Spleen (tissue), 7 donors: ENCODE measurements at regions not wholly inside any gene's neighbourhood (a gene's known extent, or its start where the extent isn't known, plus 50 kb on each side); places are given as distances from the start of the nearest gene placed in this dataset.

Source experiments
- POLR2A ChIP-seq, 3 donors: fragments of 450-650 bp; IDR thresholded peaks; one replicate each; pipeline ENCODE4 v1.5.1; 2017; ENCODE audit warnings: antibody characterized with exemption in 3 of 3, mild to moderate bottlenecking in 1 of 3
- TF ChIP-seq, protein P1 (sequence below), 11 experiments: fragments of 200-600 bp in 7 of 11; fragments of 450-650 bp in 4 of 11; sonication (generic) in 4 of 11; IDR thresholded peaks in 8 of 11; conservative IDR thresholded peaks in 3 of 11; 1 replicate in 7 of 11; 2 replicates in 4 of 11; pipeline versions ENCODE4 v1.4.0 to v1.8.0; 2016 to 2021; ENCODE audit warnings: antibody characterized with exemption in 11 of 11, inconsistent platforms in 4 of 11, mild to moderate bottlenecking in 1 of 11
- donor health status: DM: no; HTN: no; CAD: no; lungs with moderate emphysema.
- donor health status: DM: no; HTN: no; CAD: no.
- donor health status: DM: no; HTN: no; CAD: no.

GRCh38 chr1:91579658-91580228 lies 79.1 kb downstream of the CDC7 start:
- TF ChIP-seq, protein P1, sequence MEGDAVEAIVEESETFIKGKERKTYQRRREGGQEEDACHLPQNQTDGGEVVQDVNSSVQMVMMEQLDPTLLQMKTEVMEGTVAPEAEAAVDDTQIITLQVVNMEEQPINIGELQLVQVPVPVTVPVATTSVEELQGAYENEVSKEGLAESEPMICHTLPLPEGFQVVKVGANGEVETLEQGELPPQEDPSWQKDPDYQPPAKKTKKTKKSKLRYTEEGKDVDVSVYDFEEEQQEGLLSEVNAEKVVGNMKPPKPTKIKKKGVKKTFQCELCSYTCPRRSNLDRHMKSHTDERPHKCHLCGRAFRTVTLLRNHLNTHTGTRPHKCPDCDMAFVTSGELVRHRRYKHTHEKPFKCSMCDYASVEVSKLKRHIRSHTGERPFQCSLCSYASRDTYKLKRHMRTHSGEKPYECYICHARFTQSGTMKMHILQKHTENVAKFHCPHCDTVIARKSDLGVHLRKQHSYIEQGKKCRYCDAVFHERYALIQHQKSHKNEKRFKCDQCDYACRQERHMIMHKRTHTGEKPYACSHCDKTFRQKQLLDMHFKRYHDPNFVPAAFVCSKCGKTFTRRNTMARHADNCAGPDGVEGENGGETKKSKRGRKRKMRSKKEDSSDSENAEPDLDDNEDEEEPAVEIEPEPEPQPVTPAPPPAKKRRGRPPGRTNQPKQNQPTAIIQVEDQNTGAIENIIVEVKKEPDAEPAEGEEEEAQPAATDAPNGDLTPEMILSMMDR (IDR thresholded peaks at IDR 0.05 in 8 of 11, conservative IDR thresholded peaks at IDR 0.05 in 3 of 11): no peak
- TF ChIP-seq POLR2A (IDR thresholded peaks at IDR 0.05): no peak
